Esophagus muscularis mucosa (tissue), 3 donors: ENCODE measurements at regions not wholly inside any gene's neighbourhood (a gene's known extent, or its start where the extent isn't known, plus 50 kb on each side); places are given as distances from the start of the nearest gene placed in this dataset.

Experiments
- CTCF ChIP-seq, 3 experiments: fragments of 200-600 bp in 2 of 3; fragments of 450-650 bp in 1 of 3; sonication (generic) in 2 of 3; IDR thresholded peaks; one replicate each; pipeline ENCODE4 v1.5.1; 2017 to 2019; ENCODE audit warnings: antibody characterized with exemption in 3 of 3, mild to moderate bottlenecking in 2 of 3, moderate library complexity in 1 of 3
- POLR2A ChIP-seq: fragments of 450-650 bp; IDR thresholded peaks from one replicate; pipeline ENCODE4 v1.6.1; 2017; ENCODE audit warnings: antibody characterized with exemption, moderate library complexity, mild to moderate bottlenecking, low read depth
- POLR2AphosphoS5 ChIP-seq, 2 donors: sonication (generic); formaldehyde crosslinking; IDR thresholded peaks; one replicate each; pipeline ENCODE4 v1.6.1; 2017; ENCODE audit warnings: antibody characterized with exemption in 2 of 2

GRCh38 chr2:12620759-12621158, 96.0 kb upstream of the TRIB2 start:
- TF ChIP-seq CTCF (IDR thresholded peaks at IDR 0.05) = no peak
- TF ChIP-seq POLR2A = no peak
- no peak for TF ChIP-seq POLR2AphosphoS5 (IDR thresholded peaks at IDR 0.05)
